ENCODE measurements at regions not wholly inside any gene's neighbourhood (a gene's known extent, or its start where the extent isn't known, plus 50 kb on each side); places are given as distances from the start of the nearest gene placed in this dataset.
A peak's percentile ranks its signal among the peaks of the same experiment; 100 is the strongest.

- H3K27me3 ChIP-seq (ENCODE audit: control insufficient read depth in 3 of 3, insufficient read depth in 3 of 3, low read depth in 1 of 3, low read length in 3 of 3) = no peaks in the 10 kb centered on the region
- no peaks in the 10 kb centered on the region for H3K79me1 ChIP-seq (ENCODE audit: low read depth, low read length)
- no peak overlapping the region for H2AFZ ChIP-seq (ENCODE audit: low read length)
- no peak overlapping the region for H3K23ac ChIP-seq (ENCODE audit: low read depth, low read length, poor library complexity)
- no peak overlapping the region for H3K27ac ChIP-seq (replicated peaks; ENCODE audit: low read length)
- DNase-seq (ENCODE audit: low spot score) = no peak
- H3K9ac ChIP-seq (ENCODE audit: low read depth, low read length, poor library complexity) = no peak overlapping the region
- no peak overlapping the region for H3K4ac ChIP-seq (ENCODE audit: low read length)
- H3K4me1 ChIP-seq (ENCODE audit: control insufficient read depth in 2 of 2, insufficient read depth in 1 of 2, low read depth in 1 of 2, low read length in 2 of 2) = peaks cover 2 to 17% of the 10 kb centered on the region in 2 donors
- no peak overlapping the region for H3K18ac ChIP-seq (ENCODE audit: low read length)
- no peak overlapping the region for H3K14ac ChIP-seq (ENCODE audit: low read length)
- no peaks in the 10 kb centered on the region for H3K36me3 ChIP-seq (replicated peaks in 1 of 2; ENCODE audit: control insufficient read depth in 2 of 2, insufficient read depth in 2 of 2, low read length in 2 of 2)
- H2BK15ac ChIP-seq (ENCODE audit: low read length) = no peak overlapping the region
- no CpG with 5 or more reads among the region's 3 CpGs for WGBS, 2 donors (ENCODE audit: extremely low coverage in 2 of 2, insufficient read length in 2 of 2, insufficient replicate concordance in 1 of 2)
- no peak overlapping the region for H4K91ac ChIP-seq (ENCODE audit: low read depth, low read length, poor library complexity)
- no peak overlapping the region for H3K4me3 ChIP-seq (ENCODE audit: low read length in 2 of 2)
- H4K8ac ChIP-seq (ENCODE audit: low read depth, low read length) = no peak overlapping the region
- H2BK5ac ChIP-seq (ENCODE audit: low read length) = no peak overlapping the region
- H3K4me2 ChIP-seq (ENCODE audit: insufficient read depth, low read length, poor library complexity, severe bottlenecking) = no peak overlapping the region
- H3K9me3 ChIP-seq (replicated peaks in 1 of 2; ENCODE audit: control insufficient read depth in 2 of 2, insufficient read depth in 1 of 2, low read depth in 1 of 2, low read length in 2 of 2) = no peaks in the 10 kb centered on the region
- H2BK120ac ChIP-seq (ENCODE audit: low read depth, low read length) = no peak overlapping the region
- H2AK5ac ChIP-seq (ENCODE audit: low read depth, low read length) = no peak overlapping the region
- no peak overlapping the region for H2BK12ac ChIP-seq (ENCODE audit: low read length)
Observed at GRCh38 chr3:150077107-150077506, 106.4 kb upstream of the PFN2 start.

- no CpG with 5 or more reads among the region's 2 CpGs for WGBS, 2 donors (ENCODE audit: extremely low coverage in 2 of 2, insufficient read length in 2 of 2, insufficient replicate concordance in 1 of 2)
Observed at GRCh38 chr3:150076443-150076842, 105.7 kb upstream of the PFN2 start.

GRCh38 chr3:150075417-150075865 is 104.7 kb upstream of the PFN2 start:
- H3K27me3 ChIP-seq (ENCODE audit: control insufficient read depth in 3 of 3, insufficient read depth in 3 of 3, low read depth in 1 of 3, low read length in 3 of 3) = no peaks in the 10 kb centered on the region
- H3K4ac ChIP-seq (ENCODE audit: low read length) = no peak overlapping the region
- peaks cover 2 to 15% of the 10 kb centered on the region in 2 donors for H3K4me1 ChIP-seq (ENCODE audit: control insufficient read depth in 2 of 2, insufficient read depth in 1 of 2, low read depth in 1 of 2, low read length in 2 of 2)
- no peak overlapping the region for H4K8ac ChIP-seq (ENCODE audit: low read depth, low read length)
- no peak overlapping the region for H3K14ac ChIP-seq (ENCODE audit: low read length)
- H3K23ac ChIP-seq (ENCODE audit: low read depth, low read length, poor library complexity) = no peak overlapping the region
- H4K91ac ChIP-seq (ENCODE audit: low read depth, low read length, poor library complexity) = no peak overlapping the region
- no peak overlapping the region for H2AFZ ChIP-seq (ENCODE audit: low read length)
- H2BK5ac ChIP-seq (ENCODE audit: low read length) = no peak overlapping the region
- H3K9me3 ChIP-seq (replicated peaks in 1 of 2; ENCODE audit: control insufficient read depth in 2 of 2, insufficient read depth in 1 of 2, low read depth in 1 of 2, low read length in 2 of 2) = no peaks in the 10 kb centered on the region
- no peaks in the 10 kb centered on the region for H3K79me1 ChIP-seq (ENCODE audit: low read depth, low read length)
- H3K18ac ChIP-seq (ENCODE audit: low read length) = no peak overlapping the region
- no CpG with 5 or more reads among the region's 11 CpGs for WGBS, 2 donors (ENCODE audit: extremely low coverage in 2 of 2, insufficient read length in 2 of 2, insufficient replicate concordance in 1 of 2)
- H2BK12ac ChIP-seq (ENCODE audit: low read length) = no peak overlapping the region
- no peak overlapping the region for H2BK120ac ChIP-seq (ENCODE audit: low read depth, low read length)
- no peak overlapping the region for H2BK15ac ChIP-seq (ENCODE audit: low read length)
- H2AK5ac ChIP-seq (ENCODE audit: low read depth, low read length) = no peak overlapping the region
- no peak overlapping the region for H3K9ac ChIP-seq (ENCODE audit: low read depth, low read length, poor library complexity)
- H3K36me3 ChIP-seq (replicated peaks in 1 of 2; ENCODE audit: control insufficient read depth in 2 of 2, insufficient read depth in 2 of 2, low read length in 2 of 2) = no peaks in the 10 kb centered on the region
- no peak overlapping the region for H3K4me2 ChIP-seq (ENCODE audit: insufficient read depth, low read length, poor library complexity, severe bottlenecking)
- H3K27ac ChIP-seq (replicated peaks; ENCODE audit: low read length) = no peak overlapping the region
- H3K4me3 ChIP-seq (ENCODE audit: low read length in 2 of 2) = no peak overlapping the region
- DNase-seq (ENCODE audit: low spot score) = no peak

More at GRCh38 chr3:150076443-150076842, 105.7 kb upstream of the PFN2 start:
- H3K27ac ChIP-seq (replicated peaks; ENCODE audit: low read length) = no peak overlapping the region
- H3K36me3 ChIP-seq (replicated peaks in 1 of 2; ENCODE audit: control insufficient read depth in 2 of 2, insufficient read depth in 2 of 2, low read length in 2 of 2) = no peaks in the 10 kb centered on the region
- no peaks in the 10 kb centered on the region for H3K79me1 ChIP-seq (ENCODE audit: low read depth, low read length)
- no peak overlapping the region for H3K4ac ChIP-seq (ENCODE audit: low read length)
- no peak for DNase-seq (ENCODE audit: low spot score)
- H2BK120ac ChIP-seq (ENCODE audit: low read depth, low read length) = no peak overlapping the region
- peaks cover 2 to 15% of the 10 kb centered on the region in 2 donors for H3K4me1 ChIP-seq (ENCODE audit: control insufficient read depth in 2 of 2, insufficient read depth in 1 of 2, low read depth in 1 of 2, low read length in 2 of 2)
- H3K9me3 ChIP-seq (replicated peaks in 1 of 2; ENCODE audit: control insufficient read depth in 2 of 2, insufficient read depth in 1 of 2, low read depth in 1 of 2, low read length in 2 of 2) = no peaks in the 10 kb centered on the region
- no peak overlapping the region for H3K14ac ChIP-seq (ENCODE audit: low read length)
- H3K27me3 ChIP-seq (ENCODE audit: control insufficient read depth in 3 of 3, insufficient read depth in 3 of 3, low read depth in 1 of 3, low read length in 3 of 3) = no peaks in the 10 kb centered on the region
- H2BK5ac ChIP-seq (ENCODE audit: low read length) = no peak overlapping the region
- no peak overlapping the region for H3K9ac ChIP-seq (ENCODE audit: low read depth, low read length, poor library complexity)
- no peak overlapping the region for H3K4me2 ChIP-seq (ENCODE audit: insufficient read depth, low read length, poor library complexity, severe bottlenecking)
- H3K23ac ChIP-seq (ENCODE audit: low read depth, low read length, poor library complexity) = no peak overlapping the region
- H2BK15ac ChIP-seq (ENCODE audit: low read length) = no peak overlapping the region
- H2BK12ac ChIP-seq (ENCODE audit: low read length) = no peak overlapping the region
- no peak overlapping the region for H3K4me3 ChIP-seq (ENCODE audit: low read length in 2 of 2)
- no peak overlapping the region for H3K18ac ChIP-seq (ENCODE audit: low read length)
- no peak overlapping the region for H4K8ac ChIP-seq (ENCODE audit: low read depth, low read length)
- no peak overlapping the region for H2AK5ac ChIP-seq (ENCODE audit: low read depth, low read length)
- no peak overlapping the region for H2AFZ ChIP-seq (ENCODE audit: low read length)
- no peak overlapping the region for H4K91ac ChIP-seq (ENCODE audit: low read depth, low read length, poor library complexity)

GRCh38 chr3:150074697-150075416 is 104.2 kb upstream of the PFN2 start:
- H3K27me3 ChIP-seq (ENCODE audit: control insufficient read depth in 3 of 3, insufficient read depth in 3 of 3, low read depth in 1 of 3, low read length in 3 of 3) = no peaks in the 10 kb centered on the region
- H3K4me3 ChIP-seq (ENCODE audit: low read length in 2 of 2) = no peak overlapping the region
- no peaks in the 10 kb centered on the region for H3K79me1 ChIP-seq (ENCODE audit: low read depth, low read length)
- H3K4me2 ChIP-seq (ENCODE audit: insufficient read depth, low read length, poor library complexity, severe bottlenecking) = no peak overlapping the region
- no peak overlapping the region for H3K4ac ChIP-seq (ENCODE audit: low read length)
- H3K18ac ChIP-seq (ENCODE audit: low read length) = no peak overlapping the region
- H2BK12ac ChIP-seq (ENCODE audit: low read length) = no peak overlapping the region
- peak overlapping the region; percentile 26 for H2AFZ ChIP-seq (ENCODE audit: low read length)
- no peak overlapping the region for H2AK5ac ChIP-seq (ENCODE audit: low read depth, low read length)
- H4K8ac ChIP-seq (ENCODE audit: low read depth, low read length) = no peak overlapping the region
- no peak overlapping the region for H2BK120ac ChIP-seq (ENCODE audit: low read depth, low read length)
- H3K9ac ChIP-seq (ENCODE audit: low read depth, low read length, poor library complexity) = no peak overlapping the region
- no peaks in the 10 kb centered on the region for H3K36me3 ChIP-seq (replicated peaks in 1 of 2; ENCODE audit: control insufficient read depth in 2 of 2, insufficient read depth in 2 of 2, low read length in 2 of 2)
- WGBS, 2 donors (ENCODE audit: extremely low coverage in 2 of 2, insufficient read length in 2 of 2, insufficient replicate concordance in 1 of 2) = no CpG with 5 or more reads among the region's 7 CpGs
- H4K91ac ChIP-seq (ENCODE audit: low read depth, low read length, poor library complexity) = no peak overlapping the region
- no peak overlapping the region for H3K23ac ChIP-seq (ENCODE audit: low read depth, low read length, poor library complexity)
- no peak for DNase-seq (ENCODE audit: low spot score)
- no peak overlapping the region for H3K14ac ChIP-seq (ENCODE audit: low read length)
- H2BK15ac ChIP-seq (ENCODE audit: low read length) = no peak overlapping the region
- H3K9me3 ChIP-seq (replicated peaks in 1 of 2; ENCODE audit: control insufficient read depth in 2 of 2, insufficient read depth in 1 of 2, low read depth in 1 of 2, low read length in 2 of 2) = no peaks in the 10 kb centered on the region
- H3K27ac ChIP-seq (replicated peaks; ENCODE audit: low read length) = no peak overlapping the region
- no peak overlapping the region for H2BK5ac ChIP-seq (ENCODE audit: low read length)
- peaks cover 0 to 12% of the 10 kb centered on the region in 2 donors for H3K4me1 ChIP-seq (ENCODE audit: control insufficient read depth in 2 of 2, insufficient read depth in 1 of 2, low read depth in 1 of 2, low read length in 2 of 2)
